ENCODE measurements at regions not wholly inside any gene's neighbourhood (a gene's known extent, or its start where the extent isn't known, plus 50 kb on each side); places are given as distances from the start of the nearest gene placed in this dataset.

DNA sequence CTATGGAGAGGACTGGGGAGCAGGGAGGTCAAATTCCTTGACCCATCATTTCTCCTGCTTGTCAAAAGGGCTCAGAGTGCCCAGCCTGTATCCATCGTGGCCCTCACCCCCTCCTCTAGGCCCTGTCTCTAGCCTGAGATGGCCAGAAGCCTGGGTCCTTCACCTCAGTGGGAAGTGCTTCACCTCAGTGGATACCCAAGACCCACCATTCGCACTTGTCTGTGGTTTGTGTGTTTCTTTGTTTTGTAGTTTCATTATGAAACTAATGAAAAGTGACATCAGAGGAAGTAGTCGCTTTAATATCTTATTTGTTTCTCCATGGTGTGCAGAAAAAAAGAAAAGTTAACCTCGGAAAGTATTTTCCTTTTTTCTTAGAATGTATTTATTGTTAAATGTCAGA is 194.0 kb upstream of the CADM1 start:
- DNase-seq (ENCODE audit: low spot score): no peak
- in situ Hi-C loops (cut with HindIII; ENCODE audit: low sequenced_read_pairs): no loop called here

DNA sequence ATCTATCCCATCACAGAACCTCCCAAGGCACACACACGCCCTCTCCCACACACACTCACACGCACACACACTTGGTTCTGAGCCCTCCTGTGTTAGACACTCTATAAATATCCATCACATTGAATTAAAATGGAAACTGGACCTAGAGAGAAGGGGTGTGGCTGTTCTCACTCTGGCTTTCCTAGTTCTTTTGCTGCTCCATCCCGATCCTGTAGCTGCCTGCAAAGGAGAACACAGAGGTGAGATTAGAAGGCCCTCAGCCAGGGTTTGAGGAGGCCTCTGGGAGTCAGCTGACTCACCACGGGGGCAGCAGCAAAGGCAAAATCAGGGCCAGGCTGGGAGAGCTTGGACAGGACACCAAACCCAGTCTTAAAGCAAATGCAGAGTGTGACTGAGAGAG is 192.3 kb upstream of the CADM1 start:
- DNase-seq (ENCODE audit: low spot score): peak; percentile 29
- in situ Hi-C loops (cut with HindIII; ENCODE audit: low sequenced_read_pairs): no loop called here

DNA sequence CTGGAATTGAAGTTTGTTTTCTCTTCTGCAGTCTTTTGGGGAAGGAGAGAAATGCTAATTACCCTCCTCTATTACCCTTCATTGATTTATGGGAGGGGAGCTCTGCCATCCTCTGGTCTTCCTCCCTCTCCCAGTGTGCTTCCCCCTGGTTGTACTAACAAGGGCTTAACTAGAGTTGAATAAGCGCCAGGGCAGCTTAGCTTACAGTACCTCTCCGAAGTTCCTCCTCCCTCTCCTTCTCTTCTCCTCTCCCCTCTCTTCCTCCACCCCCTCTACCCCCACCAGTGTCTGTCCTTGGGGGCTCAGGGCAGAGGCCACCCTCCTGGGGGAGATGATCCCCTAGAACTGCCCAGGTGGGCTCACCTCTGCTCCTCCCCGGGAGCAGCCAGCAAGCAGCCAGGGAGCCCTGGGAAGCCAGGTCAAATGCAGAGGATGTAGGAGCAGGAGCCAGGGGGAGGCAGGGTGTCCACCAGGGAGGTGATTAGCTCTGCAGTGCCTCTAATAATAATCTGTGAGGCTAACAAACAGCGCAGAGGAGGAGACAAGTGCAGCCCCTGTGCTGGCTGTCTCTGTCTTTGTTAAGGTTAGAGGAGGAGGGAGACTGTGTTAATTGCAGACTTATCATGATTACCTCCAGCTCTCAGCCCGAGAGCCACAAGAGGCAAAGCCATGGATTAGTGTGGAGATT is 191.6 kb upstream of the CADM1 start:
- in situ Hi-C loops (cut with HindIII; ENCODE audit: low sequenced_read_pairs): no loop called here
- DNase-seq (ENCODE audit: low spot score): no peak

DNA sequence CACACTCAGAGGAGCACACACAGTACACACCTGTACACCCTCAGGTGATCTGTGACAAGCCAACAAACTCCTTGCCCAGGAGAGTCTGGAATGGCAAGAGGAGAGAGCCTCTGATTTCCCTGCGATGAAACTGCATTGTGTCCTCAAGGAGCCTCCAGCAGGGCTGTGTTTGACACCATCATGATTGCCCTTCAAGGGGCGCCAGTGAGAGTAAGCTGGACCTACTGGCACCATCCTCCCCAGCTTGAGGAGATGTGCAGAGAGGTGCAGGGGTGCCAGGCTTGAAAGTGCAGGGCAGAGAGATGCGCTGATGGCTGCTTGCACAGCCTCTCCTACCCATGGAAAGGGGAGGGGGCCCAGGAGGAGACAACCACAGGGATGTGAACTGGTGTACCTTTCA is 188.8 kb upstream of the CADM1 start:
- in situ Hi-C loops (cut with HindIII; ENCODE audit: low sequenced_read_pairs): no loop called here
- DNase-seq (ENCODE audit: low spot score): no peak

DNA sequence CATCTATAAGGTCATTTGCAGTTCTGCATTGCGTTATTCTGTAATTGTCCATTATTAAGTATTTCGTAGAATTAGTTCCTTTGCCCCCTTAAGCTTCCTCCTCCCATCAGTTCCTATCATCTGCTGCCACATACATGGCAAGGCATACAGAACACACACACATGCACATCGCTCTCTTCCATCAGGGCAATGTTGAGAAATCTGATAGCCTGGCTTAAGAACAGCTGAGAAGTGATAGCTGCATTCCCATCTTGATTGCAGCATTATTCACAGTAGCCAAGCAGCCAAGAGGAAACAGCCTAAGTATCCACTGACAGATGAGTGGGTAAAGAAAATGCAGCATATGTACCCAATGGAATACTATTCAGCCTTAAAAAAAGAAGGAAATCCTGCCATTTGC is 186.8 kb upstream of the CADM1 start:
- in situ Hi-C loops (cut with HindIII; ENCODE audit: low sequenced_read_pairs): no loop called here
- DNase-seq (ENCODE audit: low spot score): no peak

DNA sequence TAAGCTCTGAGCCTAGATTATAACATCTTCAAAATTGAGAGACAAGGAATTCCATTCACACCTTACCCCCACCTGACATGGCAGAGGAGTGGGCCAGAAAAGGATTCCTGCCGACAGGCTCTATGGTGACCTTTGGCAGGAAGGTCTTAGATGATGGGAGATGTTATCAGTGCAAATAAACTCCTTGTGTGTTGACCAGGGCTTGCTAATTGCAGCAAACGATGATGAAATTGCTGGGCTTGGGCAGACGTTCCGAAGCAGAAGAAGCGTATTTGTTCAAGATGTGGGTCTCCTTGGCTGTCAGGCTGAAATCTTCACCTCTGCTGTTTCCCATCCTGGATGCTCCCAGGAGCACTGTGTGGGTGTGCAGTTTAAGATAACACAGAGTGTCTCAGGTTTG is 183.7 kb upstream of the CADM1 start:
- in situ Hi-C loops (cut with HindIII; ENCODE audit: low sequenced_read_pairs): no loop called here
- DNase-seq (ENCODE audit: low spot score): no peak

DNA sequence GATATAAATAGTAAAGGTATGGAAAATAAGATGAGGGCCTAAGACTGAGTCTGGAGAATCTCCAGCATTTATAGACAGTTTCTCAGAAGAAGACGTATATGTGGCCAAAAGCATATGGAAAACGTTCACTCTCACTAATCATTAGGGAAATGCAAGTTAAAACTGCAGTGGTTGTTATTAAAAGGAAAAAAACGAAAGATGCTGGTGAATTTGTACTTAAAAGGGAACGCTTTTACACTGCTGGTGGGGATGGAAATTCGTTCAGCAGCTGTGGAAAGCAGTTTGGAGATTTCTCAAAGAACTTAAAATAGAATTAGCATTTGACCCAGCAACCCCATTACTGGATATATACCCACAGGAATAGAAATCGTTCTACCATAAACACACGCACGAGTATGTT is 180.5 kb upstream of the CADM1 start:
- no peak for DNase-seq (ENCODE audit: low spot score)
- in situ Hi-C loops (cut with HindIII; ENCODE audit: low sequenced_read_pairs): no loop called here

DNA sequence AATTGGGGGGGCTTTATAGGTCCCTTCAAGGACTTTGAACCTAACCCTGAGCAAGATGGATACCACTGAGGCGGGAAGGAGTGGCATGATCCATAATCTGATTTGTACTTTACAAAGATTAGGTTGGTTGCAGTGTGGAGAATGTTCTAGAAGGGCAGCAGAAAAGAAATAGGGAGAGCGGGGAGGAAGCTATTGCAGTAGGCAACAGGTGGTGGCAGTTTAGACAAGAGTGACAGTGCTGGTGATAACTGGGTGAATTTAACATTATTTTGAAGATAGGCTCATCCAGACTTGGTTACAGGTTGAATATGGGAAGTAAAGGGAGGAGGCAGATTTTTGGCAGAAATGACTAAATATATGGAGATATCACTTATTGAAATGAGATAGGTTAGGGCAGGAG is 179.9 kb upstream of the CADM1 start:
- DNase-seq (ENCODE audit: low spot score): no peak
- in situ Hi-C loops (cut with HindIII; ENCODE audit: low sequenced_read_pairs): no loop called here

DNA sequence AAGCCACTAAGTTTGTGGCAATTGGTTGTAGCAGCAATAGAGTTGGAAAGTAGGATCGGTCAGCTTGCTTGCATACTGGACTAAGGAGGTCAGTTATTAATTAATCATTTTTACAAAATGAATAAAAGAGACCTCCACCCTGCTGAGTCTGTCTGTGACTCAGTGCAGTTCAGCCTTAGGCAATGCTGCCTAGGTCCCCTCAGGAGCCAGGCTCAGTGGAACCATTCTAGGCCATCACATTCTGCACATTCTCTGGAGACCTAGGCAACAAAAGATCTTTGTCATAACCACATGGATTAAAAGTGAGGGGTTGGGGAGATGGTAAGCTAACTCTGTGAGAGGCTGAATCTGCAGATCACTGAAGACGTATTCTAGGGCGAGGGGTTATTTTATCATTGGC is 178.7 kb upstream of the CADM1 start:
- in situ Hi-C loops (cut with HindIII; ENCODE audit: low sequenced_read_pairs): no loop called here
- no peak for DNase-seq (ENCODE audit: low spot score)

DNA sequence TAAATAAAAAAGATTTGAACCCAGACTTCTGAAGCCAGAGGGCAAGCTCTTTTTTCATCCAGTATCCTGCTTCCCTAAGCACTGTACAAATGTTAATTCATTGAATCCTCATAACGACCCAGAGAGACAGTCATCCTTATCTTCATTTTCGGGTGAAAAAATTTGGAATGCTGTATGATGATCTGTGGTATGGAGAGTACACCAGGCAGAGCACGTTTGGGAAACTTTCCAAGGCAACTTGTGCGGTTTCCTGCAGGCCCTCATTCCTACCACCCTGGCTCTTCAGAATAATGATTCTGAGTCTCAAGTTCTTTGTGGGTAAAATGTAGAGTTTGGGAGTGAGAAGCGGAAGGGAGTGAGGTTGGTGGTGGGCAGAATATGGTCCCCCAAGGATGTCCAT is 177.9 kb upstream of the CADM1 start:
- in situ Hi-C loops (cut with HindIII; ENCODE audit: low sequenced_read_pairs): no loop called here
- no peak for DNase-seq (ENCODE audit: low spot score)

DNA sequence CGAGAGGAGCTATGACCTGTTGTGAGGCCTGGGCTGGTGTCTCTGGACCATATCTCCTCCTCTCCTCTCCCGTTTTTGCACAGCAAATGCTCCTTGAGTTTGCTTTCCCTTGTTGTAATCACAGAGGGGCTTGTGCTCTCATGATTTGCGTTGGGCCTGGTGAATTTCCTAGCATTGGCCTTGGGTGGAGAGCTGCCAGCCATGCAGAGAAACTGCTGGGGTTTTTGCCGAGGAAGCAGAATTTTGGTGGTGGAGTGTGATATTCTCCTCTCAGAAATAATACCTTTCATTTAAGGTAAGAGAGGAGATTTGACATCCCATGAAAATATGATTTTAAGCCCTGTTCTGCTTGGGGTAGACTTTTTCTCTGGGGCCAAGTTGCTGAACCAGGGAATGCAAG is 175.7 kb upstream of the CADM1 start:
- in situ Hi-C loops (cut with HindIII; ENCODE audit: low sequenced_read_pairs): no loop called here
- DNase-seq (ENCODE audit: low spot score): peak; percentile 33

DNA sequence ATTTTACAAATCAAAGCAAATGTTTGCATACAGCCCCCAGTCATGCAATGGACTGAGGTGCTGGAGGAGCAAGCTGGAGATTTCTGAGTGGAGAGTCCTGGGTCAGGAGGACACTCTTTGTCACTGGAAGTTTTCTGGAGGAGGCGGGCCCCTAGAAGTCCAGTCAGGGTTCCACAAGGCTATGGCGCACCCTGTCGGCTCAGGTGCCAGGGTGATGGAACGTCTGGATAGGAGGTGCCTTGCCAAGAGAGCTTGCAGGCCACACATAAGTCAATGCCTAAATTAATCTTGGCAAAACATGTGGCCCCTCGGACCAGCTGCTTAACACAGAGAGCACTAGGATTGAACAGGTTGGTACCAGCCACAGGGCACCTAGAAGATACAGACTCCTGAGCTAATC is 174.7 kb upstream of the CADM1 start:
- in situ Hi-C loops (cut with HindIII; ENCODE audit: low sequenced_read_pairs): no loop called here
- no peak for DNase-seq (ENCODE audit: low spot score)

DNA sequence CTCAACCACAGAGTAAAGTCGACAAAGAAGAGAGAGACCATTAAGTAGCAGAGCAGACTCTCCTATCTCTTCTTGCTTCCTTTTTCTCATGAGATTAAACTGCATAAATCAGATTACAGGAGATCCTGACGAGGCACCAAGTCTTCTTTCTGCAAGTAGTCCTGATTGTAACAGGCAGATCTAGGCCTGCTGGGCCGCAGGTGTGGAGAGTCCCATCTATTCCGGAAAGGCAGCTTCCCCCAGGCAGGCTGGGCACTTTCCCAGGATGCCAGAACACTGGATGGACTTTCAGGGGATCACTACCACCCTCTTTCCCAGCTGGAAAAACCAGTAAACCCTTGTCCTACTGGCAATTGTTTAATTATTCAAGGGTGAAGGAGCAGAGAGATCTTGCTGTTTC is 173.0 kb upstream of the CADM1 start:
- in situ Hi-C loops (cut with HindIII; ENCODE audit: low sequenced_read_pairs): no loop called here
- DNase-seq (ENCODE audit: low spot score): peak; percentile 91

DNA sequence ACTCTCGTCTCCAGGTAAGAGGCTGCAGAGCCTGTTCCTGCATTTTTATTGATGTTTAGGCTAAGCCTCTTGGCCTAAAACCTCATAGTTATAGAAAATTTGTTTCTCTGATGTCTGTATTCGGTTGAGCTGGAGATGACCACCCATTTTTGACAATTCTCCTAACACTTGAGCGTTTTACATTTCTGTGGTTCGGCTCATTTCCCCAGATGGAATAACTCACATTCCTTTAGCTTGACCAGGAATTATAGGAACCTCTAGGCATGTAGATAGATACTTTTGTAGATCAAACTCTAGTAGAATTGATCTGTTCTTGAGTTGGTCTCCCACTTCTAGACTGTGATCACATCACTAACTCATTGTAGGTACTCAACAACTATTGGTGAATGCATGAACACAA is 172.6 kb upstream of the CADM1 start:
- in situ Hi-C loops (cut with HindIII; ENCODE audit: low sequenced_read_pairs): no loop called here

DNA sequence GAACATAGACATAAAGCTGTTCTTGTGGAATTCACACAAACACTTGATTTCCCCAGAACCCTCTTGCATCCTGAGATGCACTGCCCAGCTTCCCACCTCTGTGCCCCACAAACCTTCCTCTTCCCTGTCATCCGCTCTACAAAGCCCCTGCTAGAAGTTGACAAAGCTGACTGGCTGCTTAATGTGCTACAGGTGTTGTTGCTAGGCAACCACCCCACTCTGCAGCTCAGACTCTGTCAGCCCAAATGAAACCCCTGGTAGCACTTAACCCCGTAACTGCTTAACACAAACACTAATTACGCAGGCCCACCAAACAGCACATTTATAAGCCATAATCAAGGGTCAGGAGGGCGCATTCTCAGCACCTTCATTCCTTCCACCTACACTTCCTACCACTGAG is 172.0 kb upstream of the CADM1 start:
- in situ Hi-C loops (cut with HindIII; ENCODE audit: low sequenced_read_pairs): no loop called here
- peak; percentile 44 for DNase-seq (ENCODE audit: low spot score)

More for the DNA sequence above, 172.6 kb upstream of the CADM1 start:
- DNase-seq (ENCODE audit: low spot score): no peak

DNA sequence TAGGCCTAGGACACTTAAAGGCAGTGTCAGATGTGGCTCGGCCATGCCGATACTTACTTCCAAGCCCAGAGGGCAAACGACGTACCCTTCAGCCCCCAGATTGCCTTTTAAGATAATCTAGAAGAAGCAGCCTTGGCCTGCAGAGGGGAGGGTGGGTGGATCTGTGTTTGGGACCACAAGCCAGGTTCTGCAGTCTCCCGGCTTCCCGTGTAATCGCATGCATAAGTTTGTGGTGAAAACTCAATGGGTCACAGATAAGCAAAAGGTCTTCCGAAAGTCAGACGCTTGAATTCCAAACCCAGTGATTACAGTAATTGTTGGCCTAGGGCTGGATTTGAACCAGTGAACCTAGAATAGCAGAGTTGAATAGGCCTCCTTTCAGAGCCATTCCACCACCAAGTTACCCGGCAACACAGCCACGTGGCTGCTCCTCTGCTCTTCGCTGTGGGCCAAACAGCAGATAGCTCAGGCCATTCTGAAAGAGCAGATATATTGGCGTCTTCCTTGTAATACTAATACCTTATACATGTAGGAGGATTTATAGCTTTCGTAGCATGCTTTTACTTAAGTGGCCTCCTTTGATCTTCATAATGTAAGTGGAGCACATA is 170.8 kb upstream of the CADM1 start:
- DNase-seq (ENCODE audit: low spot score): no peak
- in situ Hi-C loops (cut with HindIII; ENCODE audit: low sequenced_read_pairs): no loop called here

DNA sequence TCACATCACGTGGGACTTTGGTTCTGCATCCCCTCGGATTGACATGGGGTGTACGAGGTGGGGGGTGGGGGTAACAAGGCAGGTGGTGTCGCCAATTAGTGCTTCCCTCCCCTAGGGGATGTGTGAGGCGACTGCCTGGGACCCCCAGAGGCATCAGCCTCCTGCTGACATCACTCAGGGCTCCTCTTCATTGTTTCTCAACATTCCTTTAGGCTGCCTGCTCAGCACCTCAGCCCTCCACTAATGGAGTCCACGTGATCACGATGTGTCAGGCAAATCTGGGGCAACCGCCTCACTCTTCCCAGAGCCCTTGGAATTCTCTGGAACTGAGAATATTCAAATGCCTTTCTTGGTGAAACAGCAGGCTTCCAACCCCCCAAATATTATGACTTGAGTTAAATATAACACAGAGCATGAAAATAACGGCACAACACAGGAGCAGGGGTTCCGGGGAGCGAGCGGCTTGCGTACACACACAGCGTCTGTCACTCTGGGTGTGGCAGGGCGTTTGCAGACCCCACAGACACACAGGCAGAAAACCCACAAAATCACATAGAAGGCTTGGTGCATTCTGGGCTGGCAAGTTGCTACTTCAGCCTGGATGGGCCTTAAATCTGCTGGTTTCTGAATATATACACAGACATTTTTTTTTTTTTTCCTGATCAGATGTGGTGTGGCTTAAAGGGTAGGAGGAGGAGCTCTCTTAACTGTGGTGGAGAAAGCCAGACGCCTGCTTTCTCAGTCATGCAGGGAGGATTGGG is 170.1 kb upstream of the CADM1 start:
- in situ Hi-C loops (cut with HindIII; ENCODE audit: low sequenced_read_pairs): no loop called here
- no peak for DNase-seq (ENCODE audit: low spot score)

DNA sequence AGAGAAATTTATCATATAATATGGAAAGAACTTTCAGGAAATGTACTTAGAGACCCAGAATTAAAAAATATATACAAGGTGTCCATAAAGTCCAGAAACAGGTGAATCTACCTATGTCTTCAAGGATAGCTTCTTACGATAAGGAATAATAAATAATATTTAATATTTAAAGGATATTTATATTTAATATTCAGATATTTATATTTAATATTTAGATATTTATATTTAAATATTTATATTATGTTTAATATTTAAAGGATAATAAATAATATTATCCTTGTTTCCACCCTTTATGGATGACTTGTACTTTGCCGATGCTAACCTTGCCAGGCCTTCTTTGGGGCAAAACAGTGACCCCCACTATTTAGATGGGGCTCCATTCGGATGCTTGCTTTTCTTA is 169.5 kb upstream of the CADM1 start:
- in situ Hi-C loops (cut with HindIII; ENCODE audit: low sequenced_read_pairs): no loop called here
- no peak for DNase-seq (ENCODE audit: low spot score)

DNA sequence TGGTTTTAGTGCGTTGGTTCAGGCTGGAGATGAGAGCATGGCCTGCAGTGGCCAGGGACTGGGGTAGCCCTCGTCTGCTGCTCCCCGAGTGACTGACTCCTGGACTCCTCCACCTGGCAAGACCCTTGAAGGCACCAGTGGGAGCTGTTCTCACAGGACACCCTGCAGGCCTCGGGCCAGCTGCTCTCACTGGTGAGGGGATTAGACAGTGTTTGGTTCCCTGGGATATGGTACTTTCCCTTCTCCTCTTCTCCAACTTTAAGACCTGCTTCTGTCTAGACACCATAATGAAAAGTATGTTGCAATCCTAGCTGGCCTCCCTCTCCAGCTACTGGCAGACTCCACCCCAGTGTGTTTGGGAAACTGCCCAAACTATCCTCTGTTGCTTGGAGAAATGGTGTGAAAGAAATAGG is 168.8 kb upstream of the CADM1 start:
- in situ Hi-C loops (cut with HindIII; ENCODE audit: low sequenced_read_pairs): no loop called here
- peak; percentile 61 for DNase-seq (ENCODE audit: low spot score)

DNA sequence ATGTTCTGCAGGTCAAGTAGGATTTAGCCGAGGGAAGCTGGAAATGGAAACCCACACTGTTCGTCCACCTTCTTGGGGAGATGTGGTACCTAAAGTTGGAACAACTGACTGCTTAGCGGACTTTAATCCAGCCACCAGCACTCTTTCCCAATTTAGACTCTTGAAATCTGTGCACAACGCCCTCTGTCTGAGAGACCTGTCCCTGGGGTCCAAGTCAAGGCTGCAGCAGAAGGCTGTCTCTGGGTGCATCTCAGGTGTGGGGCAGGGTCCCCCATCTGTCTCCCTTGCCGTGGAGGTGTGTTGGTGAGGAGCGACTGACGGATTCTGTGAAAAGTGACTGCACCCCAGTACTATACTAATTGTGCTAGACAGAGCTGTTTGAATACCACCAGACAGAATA is 168.2 kb upstream of the CADM1 start:
- DNase-seq (ENCODE audit: low spot score): no peak
- in situ Hi-C loops (cut with HindIII; ENCODE audit: low sequenced_read_pairs): no loop called here

Measured in G401 (cell line).